ENCODE measurements at regions not wholly inside any gene's neighbourhood (a gene's known extent, or its start where the extent isn't known, plus 50 kb on each side); places are given as distances from the start of the nearest gene placed in this dataset.

DNA sequence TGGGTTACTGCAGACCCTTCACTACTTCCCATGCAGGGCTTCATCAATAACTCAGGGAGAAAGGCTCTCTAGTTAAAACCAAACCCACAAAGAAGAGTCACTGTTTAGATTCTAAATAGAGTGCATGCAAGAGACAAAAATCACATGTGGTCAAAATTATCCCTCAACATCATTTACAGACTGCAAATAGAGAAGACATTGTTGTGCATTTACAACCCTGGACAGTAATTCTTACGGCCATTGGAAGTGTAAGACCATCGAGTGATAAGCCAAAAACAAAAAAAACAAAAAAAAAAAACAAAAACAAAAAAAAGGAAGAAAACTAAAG lies 93.4 kb downstream of the RASSF10 start:
- no peak for TF ChIP-seq TCF12 (IDR thresholded peaks at IDR 0.05; ENCODE audit: low read depth, low read length)
- TF ChIP-seq CTCF (IDR thresholded peaks at IDR 0.05; ENCODE audit: control extremely low read depth in 1 of 3, insufficient read depth in 1 of 3, low read depth in 1 of 3, low read length in 3 of 3): no peak
